ENCODE measurements at regions not wholly inside any gene's neighbourhood (a gene's known extent, or its start where the extent isn't known, plus 50 kb on each side); places are given as distances from the start of the nearest gene placed in this dataset.

DNA sequence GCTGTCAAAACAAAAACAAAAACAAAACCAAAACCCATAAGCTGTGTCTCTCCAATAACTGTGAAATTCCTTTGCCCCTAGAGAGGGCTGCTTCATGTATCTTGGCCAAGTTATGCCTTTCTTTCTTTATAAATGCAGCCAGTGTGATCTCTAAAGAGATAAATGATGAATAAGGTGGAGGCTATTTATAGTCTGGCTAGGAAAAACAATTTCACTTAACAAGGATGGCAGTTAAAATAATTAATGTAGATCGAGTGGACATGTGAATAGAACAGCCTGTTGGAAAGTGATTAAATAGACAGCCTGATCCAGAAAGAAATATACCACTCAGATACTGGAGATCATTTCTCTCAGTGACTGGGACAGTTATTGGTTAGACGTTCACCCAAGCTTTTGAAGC is 1666.9 kb upstream of the CELF4 start (continued):
- TF ChIP-seq, protein P1, sequence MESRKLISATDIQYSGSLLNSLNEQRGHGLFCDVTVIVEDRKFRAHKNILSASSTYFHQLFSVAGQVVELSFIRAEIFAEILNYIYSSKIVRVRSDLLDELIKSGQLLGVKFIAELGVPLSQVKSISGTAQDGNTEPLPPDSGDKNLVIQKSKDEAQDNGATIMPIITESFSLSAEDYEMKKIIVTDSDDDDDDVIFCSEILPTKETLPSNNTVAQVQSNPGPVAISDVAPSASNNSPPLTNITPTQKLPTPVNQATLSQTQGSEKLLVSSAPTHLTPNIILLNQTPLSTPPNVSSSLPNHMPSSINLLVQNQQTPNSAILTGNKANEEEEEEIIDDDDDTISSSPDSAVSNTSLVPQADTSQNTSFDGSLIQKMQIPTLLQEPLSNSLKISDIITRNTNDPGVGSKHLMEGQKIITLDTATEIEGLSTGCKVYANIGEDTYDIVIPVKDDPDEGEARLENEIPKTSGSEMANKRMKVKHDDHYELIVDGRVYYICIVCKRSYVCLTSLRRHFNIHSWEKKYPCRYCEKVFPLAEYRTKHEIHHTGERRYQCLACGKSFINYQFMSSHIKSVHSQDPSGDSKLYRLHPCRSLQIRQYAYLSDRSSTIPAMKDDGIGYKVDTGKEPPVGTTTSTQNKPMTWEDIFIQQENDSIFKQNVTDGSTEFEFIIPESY (IDR thresholded peaks at IDR 0.05): no peak
- TF ChIP-seq RB1 (IDR thresholded peaks at IDR 0.05; ENCODE audit: borderline replicate concordance) (no peak), JUND (IDR thresholded peaks at IDR 0.05; ENCODE audit: low read depth, low read length) (no peak), STAT1 (conservative IDR thresholded peaks at IDR 0.05) (no peak), NFXL1 (IDR thresholded peaks at IDR 0.05; ENCODE audit: borderline replicate concordance) (no peak), SREBF1 (IDR thresholded peaks at IDR 0.05; ENCODE audit: low read length) (no peak), ZNF622 (IDR thresholded peaks at IDR 0.05) (no peak), TCF7 (IDR thresholded peaks at IDR 0.05; ENCODE audit: borderline replicate concordance) (no peak)
- TF ChIP-seq, protein P2, sequence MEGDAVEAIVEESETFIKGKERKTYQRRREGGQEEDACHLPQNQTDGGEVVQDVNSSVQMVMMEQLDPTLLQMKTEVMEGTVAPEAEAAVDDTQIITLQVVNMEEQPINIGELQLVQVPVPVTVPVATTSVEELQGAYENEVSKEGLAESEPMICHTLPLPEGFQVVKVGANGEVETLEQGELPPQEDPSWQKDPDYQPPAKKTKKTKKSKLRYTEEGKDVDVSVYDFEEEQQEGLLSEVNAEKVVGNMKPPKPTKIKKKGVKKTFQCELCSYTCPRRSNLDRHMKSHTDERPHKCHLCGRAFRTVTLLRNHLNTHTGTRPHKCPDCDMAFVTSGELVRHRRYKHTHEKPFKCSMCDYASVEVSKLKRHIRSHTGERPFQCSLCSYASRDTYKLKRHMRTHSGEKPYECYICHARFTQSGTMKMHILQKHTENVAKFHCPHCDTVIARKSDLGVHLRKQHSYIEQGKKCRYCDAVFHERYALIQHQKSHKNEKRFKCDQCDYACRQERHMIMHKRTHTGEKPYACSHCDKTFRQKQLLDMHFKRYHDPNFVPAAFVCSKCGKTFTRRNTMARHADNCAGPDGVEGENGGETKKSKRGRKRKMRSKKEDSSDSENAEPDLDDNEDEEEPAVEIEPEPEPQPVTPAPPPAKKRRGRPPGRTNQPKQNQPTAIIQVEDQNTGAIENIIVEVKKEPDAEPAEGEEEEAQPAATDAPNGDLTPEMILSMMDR (IDR thresholded peaks at IDR 0.05 in 2 of 3, conservative IDR thresholded peaks at IDR 0.05 in 1 of 3; ENCODE audit: control insufficient read depth in 2 of 3, extremely low read depth in 1 of 3, insufficient read depth in 1 of 3, low read depth in 3 of 3, low read length in 3 of 3): no peak
- TF ChIP-seq, protein P3, sequence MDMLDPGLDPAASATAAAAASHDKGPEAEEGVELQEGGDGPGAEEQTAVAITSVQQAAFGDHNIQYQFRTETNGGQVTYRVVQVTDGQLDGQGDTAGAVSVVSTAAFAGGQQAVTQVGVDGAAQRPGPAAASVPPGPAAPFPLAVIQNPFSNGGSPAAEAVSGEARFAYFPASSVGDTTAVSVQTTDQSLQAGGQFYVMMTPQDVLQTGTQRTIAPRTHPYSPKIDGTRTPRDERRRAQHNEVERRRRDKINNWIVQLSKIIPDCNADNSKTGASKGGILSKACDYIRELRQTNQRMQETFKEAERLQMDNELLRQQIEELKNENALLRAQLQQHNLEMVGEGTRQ (IDR thresholded peaks at IDR 0.05; ENCODE audit: borderline replicate concordance, low read depth, low read length): no peak

Measured in GM12878 (cell line).